DOHH2 (cell line): ENCODE measurements at regions not wholly inside any gene's neighbourhood (a gene's known extent, or its start where the extent isn't known, plus 50 kb on each side); places are given as distances from the start of the nearest gene placed in this dataset.

Experiments
- H3F3A ChIP-seq: fragments of 200-600 bp; sonication (generic), shearing (Covaris generic); 2 replicates; pipeline ENCODE4 v1.6.0; 2016; ENCODE audit warnings: antibody characterized with exemption, mild to moderate bottlenecking; ENCODE audit not compliant: control insufficient read depth, insufficient read depth
- H3K27ac ChIP-seq: fragments of 200-600 bp; sonication (generic); 2 replicates; pipeline ENCODE4 v1.5.1; 2014; ENCODE audit warnings: low read depth, mild to moderate bottlenecking, low read length, moderate library complexity
- H3K27me3 ChIP-seq: fragments of 200-600 bp; sonication (generic); 2 replicates; pipeline ENCODE4 v1.6.1; 2014; ENCODE audit warnings: mild to moderate bottlenecking, low read length, mixed read lengths; ENCODE audit not compliant: control insufficient read depth
- H3K36me3 ChIP-seq: fragments of 200-600 bp; sonication (generic); 2 replicates; pipeline ENCODE4 v1.6.1; 2014; ENCODE audit warnings: mild to moderate bottlenecking, low read length, moderate library complexity, mixed read lengths; ENCODE audit not compliant: control insufficient read depth
- H3K4me1 ChIP-seq: fragments of 200-600 bp; sonication (generic); 2 replicates; pipeline ENCODE4 v1.6.1; 2014; ENCODE audit warnings: mild to moderate bottlenecking, low read length, mixed read lengths; ENCODE audit not compliant: control insufficient read depth
- H3K4me2 ChIP-seq: fragments of 200-600 bp; sonication (generic); 2 replicates; pipeline ENCODE4 v1.6.0; 2014; ENCODE audit warnings: mild to moderate bottlenecking, low read length, moderate library complexity
- H3K4me3 ChIP-seq: fragments of 200-600 bp; sonication (generic); 2 replicates; pipeline ENCODE4 v1.5.1; 2014; ENCODE audit warnings: mild to moderate bottlenecking, low read length, mixed read lengths
- H3K79me2 ChIP-seq: fragments of 200-600 bp; sonication (generic); 2 replicates; pipeline ENCODE4 v1.6.1; 2014; ENCODE audit warnings: mild to moderate bottlenecking, low read length, mixed read lengths; ENCODE audit not compliant: control insufficient read depth
- H3K9me2 ChIP-seq: fragments of 200-600 bp; sonication (generic); replicated peaks from 2 replicates; pipeline ENCODE4 v1.6.1; 2014; ENCODE audit warnings: mild to moderate bottlenecking, low read length, mixed read lengths; ENCODE audit not compliant: control insufficient read depth
- H3K9me3 ChIP-seq: fragments of 200-600 bp; sonication (generic); 2 replicates; pipeline ENCODE4 v1.6.1; 2014; ENCODE audit warnings: antibody characterized with exemption, low read length, mixed read lengths; ENCODE audit not compliant: control insufficient read depth, insufficient read depth
- H4K20me1 ChIP-seq: fragments of 200-600 bp; sonication (generic); 2 replicates; pipeline ENCODE4 v1.6.0; 2014; ENCODE audit warnings: low read depth, mild to moderate bottlenecking, antibody characterized with exemption, low read length, moderate library complexity; ENCODE audit not compliant: control insufficient read depth, insufficient read depth
- EZH2phosphoT487 ChIP-seq: fragments of 200-600 bp; sonication (generic); IDR thresholded peaks from 2 replicates; pipeline ENCODE4 v1.6.1; 2017; ENCODE audit warnings: borderline replicate concordance, mild to moderate bottlenecking, antibody characterized with exemption, low read length, moderate library complexity, mixed read lengths
- TF ChIP-seq, protein P1 (sequence below): fragments of 200-600 bp; sonication (generic); IDR thresholded peaks from one replicate; pipeline ENCODE4 v1.5.1; 2014; ENCODE audit warnings: antibody characterized with exemption, mild to moderate bottlenecking, low read depth, low read length; ENCODE audit not compliant: poor library complexity, severe bottlenecking

DNA sequence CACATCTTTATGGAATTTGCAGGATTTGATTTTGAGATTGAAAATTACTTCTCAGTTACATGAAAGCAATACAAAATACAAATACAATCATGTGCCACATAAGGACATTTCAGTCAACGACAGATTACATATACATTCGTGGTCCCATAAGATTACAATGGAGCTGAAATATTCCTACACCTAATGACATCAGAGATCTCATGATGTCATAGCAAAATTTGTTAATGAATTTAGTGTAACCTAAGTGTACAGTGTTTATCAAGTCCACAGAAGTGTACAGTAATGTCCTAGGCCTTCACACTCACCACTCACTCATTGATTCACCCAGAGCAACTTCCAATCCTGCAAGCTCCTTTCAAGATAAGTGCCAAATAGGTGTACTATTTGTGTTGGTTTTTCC lies 126.5 kb downstream of the GPAM start:
- Histone ChIP-seq H3K9me3 (no peaks in the 10 kb centered on the region), H3K9me2 (no peaks in the 10 kb centered on the region), H3K27me3 (no peaks in the 10 kb centered on the region), H4K20me1 (no peaks in the 10 kb centered on the region), H3K4me2 (no peak overlapping the region), H3K4me1 (no peaks in the 10 kb centered on the region), H3K79me2 (no peaks in the 10 kb centered on the region), H3K27ac (no peak overlapping the region), H3K4me3 (no peak overlapping the region), H3F3A (no peaks in the 10 kb centered on the region), H3K36me3 (no peaks in the 10 kb centered on the region)
- TF ChIP-seq, protein P1, sequence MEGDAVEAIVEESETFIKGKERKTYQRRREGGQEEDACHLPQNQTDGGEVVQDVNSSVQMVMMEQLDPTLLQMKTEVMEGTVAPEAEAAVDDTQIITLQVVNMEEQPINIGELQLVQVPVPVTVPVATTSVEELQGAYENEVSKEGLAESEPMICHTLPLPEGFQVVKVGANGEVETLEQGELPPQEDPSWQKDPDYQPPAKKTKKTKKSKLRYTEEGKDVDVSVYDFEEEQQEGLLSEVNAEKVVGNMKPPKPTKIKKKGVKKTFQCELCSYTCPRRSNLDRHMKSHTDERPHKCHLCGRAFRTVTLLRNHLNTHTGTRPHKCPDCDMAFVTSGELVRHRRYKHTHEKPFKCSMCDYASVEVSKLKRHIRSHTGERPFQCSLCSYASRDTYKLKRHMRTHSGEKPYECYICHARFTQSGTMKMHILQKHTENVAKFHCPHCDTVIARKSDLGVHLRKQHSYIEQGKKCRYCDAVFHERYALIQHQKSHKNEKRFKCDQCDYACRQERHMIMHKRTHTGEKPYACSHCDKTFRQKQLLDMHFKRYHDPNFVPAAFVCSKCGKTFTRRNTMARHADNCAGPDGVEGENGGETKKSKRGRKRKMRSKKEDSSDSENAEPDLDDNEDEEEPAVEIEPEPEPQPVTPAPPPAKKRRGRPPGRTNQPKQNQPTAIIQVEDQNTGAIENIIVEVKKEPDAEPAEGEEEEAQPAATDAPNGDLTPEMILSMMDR, result no peak
- TF ChIP-seq EZH2phosphoT487, result no peak

DNA sequence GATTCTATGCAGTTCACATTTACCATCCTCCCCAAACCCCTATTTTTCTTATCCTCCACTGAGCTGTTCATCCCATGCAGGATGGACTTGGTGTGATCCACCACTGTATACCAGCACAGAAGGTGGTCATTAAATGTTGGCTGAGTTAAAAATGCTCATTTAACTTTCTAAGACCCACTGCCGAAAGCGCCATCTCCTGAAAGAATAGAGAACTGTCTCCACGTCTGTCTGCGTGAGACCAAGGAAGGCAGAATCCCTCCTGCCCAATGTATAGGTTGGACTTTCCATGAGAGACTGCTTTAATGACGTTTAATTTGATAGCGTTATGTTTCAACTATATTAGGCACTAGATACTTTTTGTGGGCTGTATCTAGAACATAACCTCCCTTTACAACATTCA lies 124.3 kb downstream of the GPAM start:
- no peaks in the 10 kb centered on the region for H3K27me3 ChIP-seq
- no peak overlapping the region for H3K4me2 ChIP-seq
- H3K36me3 ChIP-seq, result no peaks in the 10 kb centered on the region
- no peaks in the 10 kb centered on the region for H3K79me2 ChIP-seq
- H3F3A ChIP-seq, result no peaks in the 10 kb centered on the region
- H3K27ac ChIP-seq, result no peak overlapping the region
- no peak overlapping the region for H3K4me3 ChIP-seq
- H3K9me3 ChIP-seq, result no peaks in the 10 kb centered on the region
- H3K4me1 ChIP-seq, result no peaks in the 10 kb centered on the region
- no peaks in the 10 kb centered on the region for H3K9me2 ChIP-seq
- TF ChIP-seq EZH2phosphoT487, result no peak
- TF ChIP-seq, protein P1, result no peak
- H4K20me1 ChIP-seq, result no peaks in the 10 kb centered on the region

DNA sequence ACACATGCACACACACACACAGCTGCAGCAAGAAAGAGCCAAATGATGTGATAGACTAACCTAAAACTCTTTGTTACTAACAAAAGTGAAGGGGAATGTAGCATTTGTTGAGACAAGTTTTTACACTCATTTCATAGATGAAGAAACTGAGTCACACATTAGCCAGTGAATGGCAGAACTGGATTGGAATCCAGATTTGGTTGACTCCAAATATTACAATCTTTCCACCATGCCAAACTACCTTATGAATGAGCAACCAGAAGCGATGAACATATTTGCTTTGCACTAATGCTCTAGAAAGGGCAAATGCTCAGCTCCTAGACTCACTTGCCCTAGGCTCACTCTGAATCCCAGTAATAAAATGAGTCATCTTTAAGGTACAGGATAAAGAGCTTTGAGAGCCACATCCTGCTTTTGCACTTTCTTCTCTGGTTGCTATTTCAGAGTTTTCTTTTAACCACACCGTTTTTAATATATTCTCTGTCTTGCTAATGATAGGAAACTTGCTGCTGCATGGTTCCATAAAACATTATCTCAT lies 111.9 kb downstream of the GPAM start:
- Histone ChIP-seq H3K79me2 (no peaks in the 10 kb centered on the region), H3K4me2 (no peak overlapping the region), H3K4me1 (no peaks in the 10 kb centered on the region), H3K36me3 (no peaks in the 10 kb centered on the region), H3K4me3 (no peak overlapping the region), H3K27ac (no peak overlapping the region), H3K27me3 (no peaks in the 10 kb centered on the region), H3K9me2 (no peaks in the 10 kb centered on the region), H3K9me3 (no peaks in the 10 kb centered on the region), H3F3A (no peaks in the 10 kb centered on the region), H4K20me1 (no peaks in the 10 kb centered on the region)
- TF ChIP-seq, protein P1, result no peak
- TF ChIP-seq EZH2phosphoT487, result no peak

DNA sequence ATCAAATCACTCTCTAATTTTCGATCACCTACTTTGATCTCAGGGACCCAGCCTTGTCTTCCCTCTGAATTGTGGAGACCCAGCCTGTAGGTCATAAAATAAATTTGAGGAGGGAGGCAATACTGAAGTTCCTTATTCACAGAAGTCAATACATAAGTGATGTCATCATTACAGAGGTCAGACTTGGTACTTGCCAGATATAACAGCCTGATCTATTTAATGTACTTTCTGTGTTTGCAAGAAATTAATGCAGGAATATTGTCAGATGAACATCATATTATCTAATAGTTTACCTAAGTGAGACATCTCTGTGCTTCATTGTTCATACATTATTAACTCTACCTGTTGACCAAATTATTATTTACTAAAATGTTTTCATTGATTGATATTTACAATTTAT lies 105.6 kb downstream of the GPAM start:
- Histone ChIP-seq H3K9me3 (no peaks in the 10 kb centered on the region), H3K9me2 (no peaks in the 10 kb centered on the region), H3K4me1 (no peaks in the 10 kb centered on the region), H3K27ac (no peak overlapping the region), H4K20me1 (no peaks in the 10 kb centered on the region), H3K27me3 (no peaks in the 10 kb centered on the region), H3K79me2 (no peaks in the 10 kb centered on the region), H3F3A (no peaks in the 10 kb centered on the region), H3K4me2 (no peak overlapping the region), H3K4me3 (no peak overlapping the region), H3K36me3 (no peaks in the 10 kb centered on the region)
- TF ChIP-seq EZH2phosphoT487, result no peak
- TF ChIP-seq, protein P1, result no peak
